Hematopoietic multipotent progenitor cell treated with erythropoietin and hydrocortisone succinate and interleukin-3 and kit ligand, for 8 days (in vitro differentiated cells): ENCODE measurements at regions not wholly inside any gene's neighbourhood (a gene's known extent, or its start where the extent isn't known, plus 50 kb on each side); places are given as distances from the start of the nearest gene placed in this dataset.
A peak's percentile ranks its signal among the peaks of the same experiment; 100 is the strongest.

ENCODE experiments used
- DNase-seq: peaks from one replicate; pipeline ENCODE4 v3.0.0-alpha.2; 2015

GRCh38 chr17:70752966-70753467, 583.7 kb downstream of the KCNJ2 start:
- no peak for DNase-seq

GRCh38 chr17:70763018-70763417, 593.7 kb downstream of the KCNJ2 start:
- no peak for DNase-seq

- peak; percentile 11 for DNase-seq
These were observed 597.9 kb downstream of the KCNJ2 start for GRCh38 chr17:70767102-70767701.

- DNase-seq, result no peak
These were observed 600.6 kb downstream of the KCNJ2 start for GRCh38 chr17:70769956-70770355.

GRCh38 chr17:70771804-70772386, 602.6 kb downstream of the KCNJ2 start:
- no peak for DNase-seq

- no peak for DNase-seq
These were observed 603.4 kb downstream of the KCNJ2 start for GRCh38 chr17:70772761-70773160.

- DNase-seq, result no peak
These were observed 603.9 kb downstream of the KCNJ2 start for GRCh38 chr17:70773258-70773657.

GRCh38 chr17:70774339-70775117, 605.2 kb downstream of the KCNJ2 start:
- DNase-seq, result no peak

GRCh38 chr17:70775679-70776078, 606.3 kb downstream of the KCNJ2 start:
- no peak for DNase-seq

- no peak for DNase-seq
These were observed 607.1 kb downstream of the KCNJ2 start for GRCh38 chr17:70776441-70776840.

GRCh38 chr17:70780031-70780430, 610.7 kb downstream of the KCNJ2 start:
- DNase-seq, result no peak

- DNase-seq, result no peak
These were observed 616.7 kb downstream of the KCNJ2 start for GRCh38 chr17:70786081-70786480.

GRCh38 chr17:70787721-70788300, 618.5 kb downstream of the KCNJ2 start:
- no peak for DNase-seq

- DNase-seq, result no peak
These were observed 622.6 kb downstream of the KCNJ2 start for GRCh38 chr17:70791748-70792443.

GRCh38 chr17:70794738-70795137, 625.4 kb downstream of the KCNJ2 start:
- DNase-seq, result no peak

- no peak for DNase-seq
These were observed 626.3 kb downstream of the KCNJ2 start for GRCh38 chr17:70795620-70796019.

GRCh38 chr17:70796757-70797156, 627.4 kb downstream of the KCNJ2 start:
- no peak for DNase-seq

GRCh38 chr17:70797166-70797565, 627.8 kb downstream of the KCNJ2 start:
- no peak for DNase-seq

GRCh38 chr17:70804161-70804560, 634.8 kb downstream of the KCNJ2 start:
- DNase-seq, result no peak

- DNase-seq, result no peak
These were observed 639.3 kb downstream of the KCNJ2 start for GRCh38 chr17:70808596-70808995.

GRCh38 chr17:70810609-70811008, 641.3 kb downstream of the KCNJ2 start:
- no peak for DNase-seq

GRCh38 chr17:70813355-70813930, 644.1 kb downstream of the KCNJ2 start:
- no peak for DNase-seq

GRCh38 chr17:70819183-70819582, 649.9 kb downstream of the KCNJ2 start:
- no peak for DNase-seq
